Skeletal muscle cell (primary cell): ENCODE measurements at regions not wholly inside any gene's neighbourhood (a gene's known extent, or its start where the extent isn't known, plus 50 kb on each side); places are given as distances from the start of the nearest gene placed in this dataset.

ENCODE experiments used
- DNase-seq: peaks from one replicate; pipeline ENCODE4 v3.0.0-alpha.2; 2010; ENCODE audit warnings: low read depth
- H3K4me3 ChIP-seq: 2 replicates; pipeline ENCODE4 v1.5.1; 2011; ENCODE audit warnings: low read depth, mild to moderate bottlenecking, control low read depth, low read length, moderate library complexity

- DNase-seq = no peak
- no peak overlapping the region for H3K4me3 ChIP-seq
Measured at GRCh38 chr11:32198053-32198452, 107.2 kb downstream of the RCN1 start.

GRCh38 chr11:32200136-32200847 is 109.4 kb downstream of the RCN1 start:
- DNase-seq = no peak
- no peak overlapping the region for H3K4me3 ChIP-seq

DNA sequence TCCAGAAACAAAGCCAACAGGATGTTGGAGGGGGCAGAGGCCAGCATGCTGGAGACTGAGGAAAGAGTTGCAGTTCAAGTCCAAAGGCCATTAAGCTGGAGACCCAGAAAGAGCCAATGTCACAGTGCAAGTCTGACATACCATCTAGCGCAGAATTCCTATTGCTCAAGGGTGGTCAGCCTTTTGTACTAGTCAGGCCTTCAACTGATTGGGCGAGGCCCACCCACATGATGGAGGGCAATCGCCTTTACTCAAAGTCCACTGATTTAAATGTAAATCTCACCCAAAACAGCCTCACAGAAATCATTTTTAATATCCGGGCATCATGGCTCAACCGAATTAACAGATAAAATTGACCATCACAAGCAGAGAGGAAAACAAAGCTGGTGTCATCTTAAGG is 113.9 kb downstream of the RCN1 start:
- no peak overlapping the region for H3K4me3 ChIP-seq

GRCh38 chr11:32210556-32210955 is 119.7 kb downstream of the RCN1 start:
- H3K4me3 ChIP-seq = no peak overlapping the region
- DNase-seq = peak; percentile 75

More for the DNA sequence above, 113.9 kb downstream of the RCN1 start:
- no peak for DNase-seq

- H3K4me3 ChIP-seq = no peak overlapping the region
- peak; percentile 91 for DNase-seq
Measured at GRCh38 chr11:32213223-32213622, 122.3 kb downstream of the RCN1 start.

DNA sequence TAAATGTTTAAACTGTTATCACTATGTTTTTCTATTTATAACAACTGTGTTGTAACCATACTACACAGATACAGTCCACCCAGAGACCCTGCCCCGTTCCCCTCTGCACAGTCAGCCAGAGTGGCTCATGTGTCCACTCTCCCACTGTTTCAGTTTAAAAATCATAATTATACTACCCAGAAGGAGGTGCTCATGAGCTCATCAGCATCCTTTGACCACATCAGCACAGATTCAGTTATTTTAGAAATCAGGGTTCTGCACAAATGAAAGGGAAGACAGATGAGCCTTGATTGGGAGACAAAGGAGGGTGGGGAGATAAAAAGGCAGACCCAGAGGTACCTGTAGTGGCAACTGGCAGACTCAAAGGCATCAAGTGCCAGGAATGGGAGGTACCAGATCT is 124.3 kb downstream of the RCN1 start:
- no peak overlapping the region for H3K4me3 ChIP-seq
- DNase-seq = no peak

DNA sequence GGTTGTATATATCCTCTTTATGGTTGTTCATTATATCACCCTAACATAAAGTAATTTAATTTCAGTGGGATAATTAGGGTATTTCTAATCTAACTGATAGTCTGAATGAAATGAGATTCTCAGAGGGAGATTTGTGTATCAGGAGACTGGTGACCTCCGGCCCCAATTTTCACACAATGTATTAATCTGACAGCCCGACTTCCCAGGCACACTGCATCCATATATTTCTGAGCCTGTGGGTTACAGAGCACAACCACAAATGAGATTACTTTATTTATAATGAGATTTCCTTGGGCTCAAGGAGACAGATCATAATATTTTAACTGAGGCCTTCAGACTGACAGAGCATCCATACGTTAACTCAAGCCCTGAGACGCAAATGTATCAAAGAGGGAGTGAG is 125.9 kb downstream of the RCN1 start:
- H3K4me3 ChIP-seq = no peak overlapping the region
- no peak for DNase-seq

- H3K4me3 ChIP-seq = no peak overlapping the region
- DNase-seq = no peak
Measured at GRCh38 chr11:32219320-32219719, 128.4 kb downstream of the RCN1 start.

- no peak overlapping the region for H3K4me3 ChIP-seq
- DNase-seq = no peak
Measured at GRCh38 chr11:32221476-32222032, 130.7 kb downstream of the RCN1 start.

- H3K4me3 ChIP-seq = no peak overlapping the region
Measured at GRCh38 chr11:32224580-32224979, 133.7 kb downstream of the RCN1 start.

GRCh38 chr11:32225571-32226285 is 134.9 kb downstream of the RCN1 start:
- no peak for DNase-seq
- no peak overlapping the region for H3K4me3 ChIP-seq

More at GRCh38 chr11:32224580-32224979, 133.7 kb downstream of the RCN1 start:
- DNase-seq = no peak

DNA sequence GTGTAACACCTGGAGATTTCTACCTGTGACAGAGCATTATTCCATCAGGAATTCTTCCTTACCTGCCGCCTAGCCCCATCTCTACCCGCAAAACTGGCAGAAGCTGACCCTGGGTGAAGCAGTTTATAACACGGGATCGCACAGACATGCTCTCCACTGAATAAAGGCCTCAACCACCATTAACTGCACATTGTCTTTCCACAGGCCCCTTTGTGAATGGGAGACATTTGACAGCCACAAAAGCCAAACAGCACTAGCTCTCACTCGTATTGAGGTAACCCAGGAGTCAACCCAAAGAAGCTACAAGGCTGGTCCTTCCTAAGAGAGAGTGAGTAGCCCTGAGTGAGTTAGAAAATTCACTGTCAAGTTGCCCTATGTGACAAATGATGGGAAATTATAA is 135.6 kb downstream of the RCN1 start:
- no peak overlapping the region for H3K4me3 ChIP-seq

GRCh38 chr11:32229576-32230240 is 138.8 kb downstream of the RCN1 start:
- no peak for DNase-seq
- H3K4me3 ChIP-seq = no peak overlapping the region

More for the DNA sequence above, 135.6 kb downstream of the RCN1 start:
- no peak for DNase-seq

- no peak overlapping the region for H3K4me3 ChIP-seq
- no peak for DNase-seq
Measured at GRCh38 chr11:32231909-32232493, 141.1 kb downstream of the RCN1 start.

DNA sequence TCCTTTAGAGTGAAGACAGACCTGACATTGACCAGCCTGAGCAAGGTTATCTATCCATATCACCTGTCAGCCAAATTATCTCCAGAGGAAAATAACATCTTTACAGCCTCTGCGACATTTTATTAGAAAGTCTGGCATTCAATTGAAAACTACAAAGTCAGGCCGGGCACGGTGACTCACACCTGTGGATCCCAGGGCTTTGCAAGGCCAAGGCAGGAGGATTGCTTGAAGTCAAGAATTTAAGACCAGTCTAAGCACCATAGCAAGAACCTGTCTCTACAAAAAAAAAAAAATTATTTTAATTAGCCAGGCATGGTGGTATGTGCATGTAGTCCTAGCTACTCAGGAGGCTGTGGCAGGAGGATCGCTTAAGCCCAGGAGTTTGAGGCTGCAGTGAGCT is 141.6 kb downstream of the RCN1 start:
- DNase-seq = no peak
- H3K4me3 ChIP-seq = no peak overlapping the region

DNA sequence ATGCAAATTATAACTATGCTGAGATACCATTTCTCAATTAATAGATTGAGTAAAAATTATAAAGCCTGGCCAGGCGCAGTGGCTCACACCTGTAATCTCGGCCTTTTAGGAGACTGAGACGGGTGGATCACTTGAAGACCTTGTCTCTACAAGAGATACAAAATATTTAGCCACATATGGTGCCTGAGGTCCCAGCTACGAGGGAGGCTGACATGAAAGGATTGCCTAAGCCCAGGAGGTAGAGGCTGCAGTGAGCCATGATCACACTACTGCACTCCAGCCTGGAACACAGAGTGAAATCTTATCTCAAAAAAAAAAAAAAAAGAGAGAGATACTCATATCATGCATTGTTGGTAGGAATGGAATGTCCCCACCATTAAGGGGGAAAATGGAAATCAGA is 142.4 kb downstream of the RCN1 start:
- H3K4me3 ChIP-seq = no peak overlapping the region
- DNase-seq = no peak

- DNase-seq = no peak
- H3K4me3 ChIP-seq = no peak overlapping the region
Measured at GRCh38 chr11:32233928-32234327, 143.1 kb downstream of the RCN1 start.

- no peak overlapping the region for H3K4me3 ChIP-seq
- DNase-seq = no peak
Measured at GRCh38 chr11:32244453-32244852, 153.6 kb downstream of the RCN1 start.

GRCh38 chr11:32253706-32254105 is 162.8 kb downstream of the RCN1 start:
- DNase-seq = no peak
- no peak overlapping the region for H3K4me3 ChIP-seq

- DNase-seq = no peak
- no peak overlapping the region for H3K4me3 ChIP-seq
Measured at GRCh38 chr11:32255841-32256240, 165.0 kb downstream of the RCN1 start.
